HG03097 (cell line): ENCODE measurements at regions not wholly inside any gene's neighbourhood (a gene's known extent, or its start where the extent isn't known, plus 50 kb on each side); places are given as distances from the start of the nearest gene placed in this dataset.
"Not testable (repeated sequence)": the region's sequence is repeated elsewhere in the genome, so short reads cannot be mapped to it uniquely, and the experiment has no call there.

Experiments used
- ATAC-seq: cut with Tn5 transposase; IDR thresholded peaks from one replicate; pipeline ENCODE4 v1.9.1; 2021; ENCODE audit not compliant: unreplicated experiment, low FRiP score

- not testable (repeated sequence) for ATAC-seq
Measured at GRCh38 chr1:245102149-245102548, 52.6 kb upstream of the KIF26B start.

- no peak for ATAC-seq
Measured at GRCh38 chr1:245099401-245099800, 55.4 kb upstream of the KIF26B start.

GRCh38 chr1:245098924-245099323, 55.9 kb upstream of the KIF26B start:
- no peak for ATAC-seq

GRCh38 chr1:245096311-245097066, 58.3 kb upstream of the KIF26B start:
- no peak for ATAC-seq

- no peak for ATAC-seq
Measured at GRCh38 chr1:245095903-245096302, 58.9 kb upstream of the KIF26B start.

- ATAC-seq, result no peak
Measured at GRCh38 chr1:245094954-245095353, 59.8 kb upstream of the KIF26B start.

- ATAC-seq, result no peak
Measured at GRCh38 chr1:245094092-245094491, 60.7 kb upstream of the KIF26B start.

- no peak for ATAC-seq
Measured at GRCh38 chr1:245092638-245092976, 62.2 kb upstream of the KIF26B start.

- no peak for ATAC-seq
Measured at GRCh38 chr1:245091818-245092637, 62.8 kb upstream of the KIF26B start.

- no peak for ATAC-seq
Measured at GRCh38 chr1:245091171-245091621, 63.6 kb upstream of the KIF26B start.

- no peak for ATAC-seq
Measured at GRCh38 chr1:245090491-245091090, 64.2 kb upstream of the KIF26B start.

- no peak for ATAC-seq
Measured at GRCh38 chr1:245087723-245088122, 67.1 kb upstream of the KIF26B start.

- ATAC-seq, result no peak
Measured at GRCh38 chr1:245086389-245086969, 68.3 kb upstream of the KIF26B start.

- no peak for ATAC-seq
Measured at GRCh38 chr1:245085508-245086095, 69.2 kb upstream of the KIF26B start.

- no peak for ATAC-seq
Measured at GRCh38 chr1:245084551-245084950, 70.2 kb upstream of the KIF26B start.

GRCh38 chr1:245079021-245079609, 75.7 kb upstream of the KIF26B start:
- no peak for ATAC-seq

- ATAC-seq, result no peak
Measured at GRCh38 chr1:245074898-245075297, 79.9 kb upstream of the KIF26B start.

- no peak for ATAC-seq
Measured at GRCh38 chr1:245074232-245074747, 80.5 kb upstream of the KIF26B start.

GRCh38 chr1:245070836-245071615, 83.8 kb upstream of the KIF26B start:
- no peak for ATAC-seq
